GM12875 (cell line): ENCODE measurements at regions not wholly inside any gene's neighbourhood (a gene's known extent, or its start where the extent isn't known, plus 50 kb on each side); places are given as distances from the start of the nearest gene placed in this dataset.

Source experiments
- H3K4me3 ChIP-seq: one replicate; pipeline ENCODE4 v1.5.1; 2011; ENCODE audit warnings: low read depth, low read length, control low read depth
- CTCF ChIP-seq: IDR thresholded peaks from 2 replicates; pipeline ENCODE4 v1.5.1; 2011; ENCODE audit warnings: low read depth, mild to moderate bottlenecking, control low read depth, inconsistent platforms, low read length, moderate library complexity, borderline replicate concordance; ENCODE audit not compliant: insufficient read depth

GRCh38 chr1:208606959-208607358, 362.8 kb upstream of the PLXNA2 start:
- no peak overlapping the region for H3K4me3 ChIP-seq
- no peak for TF ChIP-seq CTCF

GRCh38 chr1:208607616-208608015, 363.4 kb upstream of the PLXNA2 start:
- no peak for TF ChIP-seq CTCF
- no peak overlapping the region for H3K4me3 ChIP-seq

- no peak for TF ChIP-seq CTCF
- no peak overlapping the region for H3K4me3 ChIP-seq
Observed at GRCh38 chr1:208614610-208615009, 370.4 kb upstream of the PLXNA2 start.

GRCh38 chr1:208615371-208615770, 371.2 kb upstream of the PLXNA2 start:
- TF ChIP-seq CTCF = no peak
- no peak overlapping the region for H3K4me3 ChIP-seq

GRCh38 chr1:208616776-208617175, 372.6 kb upstream of the PLXNA2 start:
- TF ChIP-seq CTCF = no peak
- H3K4me3 ChIP-seq = no peak overlapping the region

- H3K4me3 ChIP-seq = no peak overlapping the region
- TF ChIP-seq CTCF = no peak
Observed at GRCh38 chr1:208628022-208628914, 384.1 kb upstream of the PLXNA2 start.

GRCh38 chr1:208631092-208631491, 386.9 kb upstream of the PLXNA2 start:
- TF ChIP-seq CTCF = no peak
- H3K4me3 ChIP-seq = no peak overlapping the region
